Trophoblast cell (in vitro differentiated cells and primary cell): ENCODE measurements at regions not wholly inside any gene's neighbourhood (a gene's known extent, or its start where the extent isn't known, plus 50 kb on each side); places are given as distances from the start of the nearest gene placed in this dataset.

Experiments
- DNase-seq, 2 donors: peaks; one replicate each; pipeline ENCODE4 v3.0.0-alpha.2; 2016
- H2AFZ ChIP-seq: 2 replicates; pipeline ENCODE4 v1.6.1; 2013; ENCODE audit warnings: low read length, moderate library complexity, mild to moderate bottlenecking; ENCODE audit not compliant: insufficient read depth, poor library complexity
- H2AK5ac ChIP-seq: 2 replicates; pipeline ENCODE4 v1.6.1; 2013; ENCODE audit warnings: mild to moderate bottlenecking, low read length
- H2BK120ac ChIP-seq: 2 replicates; pipeline ENCODE4 v1.6.1; 2013; ENCODE audit warnings: low read length, mild to moderate bottlenecking, moderate library complexity; ENCODE audit not compliant: insufficient read depth, poor library complexity
- H2BK12ac ChIP-seq: 2 replicates; pipeline ENCODE4 v1.6.1; 2013; ENCODE audit warnings: mild to moderate bottlenecking, low read length, moderate library complexity
- H2BK5ac ChIP-seq: 2 replicates; pipeline ENCODE4 v1.6.1; 2013; ENCODE audit warnings: low read length, low read depth, moderate library complexity, mild to moderate bottlenecking; ENCODE audit not compliant: poor library complexity
- H3K14ac ChIP-seq: 2 replicates; pipeline ENCODE4 v1.6.1; 2013; ENCODE audit warnings: mild to moderate bottlenecking, low read length
- H3K18ac ChIP-seq: 2 replicates; pipeline ENCODE4 v1.6.1; 2013; ENCODE audit warnings: mild to moderate bottlenecking, low read length
- H3K23ac ChIP-seq: 2 replicates; pipeline ENCODE4 v1.6.1; 2013; ENCODE audit warnings: low read length
- H3K27ac ChIP-seq: 2 replicates; pipeline ENCODE4 v1.5.1; 2013; ENCODE audit warnings: low read depth, mild to moderate bottlenecking, inconsistent platforms, low read length, moderate library complexity
- H3K27me3 ChIP-seq: 2 replicates; pipeline ENCODE4 v1.6.1; 2013; ENCODE audit warnings: inconsistent platforms, mild to moderate bottlenecking, low read length, moderate library complexity; ENCODE audit not compliant: insufficient read depth
- H3K36me3 ChIP-seq, 2 experiments: 1 replicate in 1 of 2; 2 replicates in 1 of 2; pipeline ENCODE4 v1.6.1; 2013; ENCODE audit warnings: low read length in 2 of 2, mild to moderate bottlenecking in 2 of 2, moderate library complexity in 1 of 2; ENCODE audit not compliant: insufficient read depth in 2 of 2, control insufficient read depth in 1 of 2
- H3K4ac ChIP-seq: 2 replicates; pipeline ENCODE4 v1.6.1; 2013; ENCODE audit warnings: low read depth, mild to moderate bottlenecking, low read length, moderate library complexity
- H3K4me1 ChIP-seq, 2 experiments: 1 replicate in 1 of 2; 2 replicates in 1 of 2; pipeline ENCODE4 v1.6.1; 2013; ENCODE audit warnings: low read length in 2 of 2, mild to moderate bottlenecking in 2 of 2, moderate library complexity in 1 of 2; ENCODE audit not compliant: insufficient read depth in 2 of 2, control insufficient read depth in 1 of 2
- H3K4me2 ChIP-seq: 2 replicates; pipeline ENCODE4 v1.6.1; 2013; ENCODE audit warnings: inconsistent platforms, mild to moderate bottlenecking, low read length, moderate library complexity
- H3K4me3 ChIP-seq: 2 replicates; pipeline ENCODE4 v1.5.1; 2013; ENCODE audit warnings: mild to moderate bottlenecking, low read depth, low read length, inconsistent platforms
- H3K79me1 ChIP-seq: one replicate; pipeline ENCODE4 v1.6.1; 2013; ENCODE audit warnings: low read length
- H3K79me2 ChIP-seq: 2 replicates; pipeline ENCODE4 v1.6.1; 2013; ENCODE audit warnings: low read length, mild to moderate bottlenecking; ENCODE audit not compliant: control insufficient read depth, insufficient read depth, poor library complexity
- H3K9ac ChIP-seq: 2 replicates; pipeline ENCODE4 v1.6.1; 2013; ENCODE audit warnings: mild to moderate bottlenecking, low read length
- H3K9me3 ChIP-seq: 2 replicates; pipeline ENCODE4 v1.6.1; 2013; ENCODE audit warnings: low read depth, mild to moderate bottlenecking, control low read depth, inconsistent platforms, low read length; ENCODE audit not compliant: insufficient read depth
- H4K12ac ChIP-seq: 2 replicates; pipeline ENCODE4 v1.6.1; 2013; ENCODE audit warnings: low read depth, mild to moderate bottlenecking, low read length, moderate library complexity
- H4K8ac ChIP-seq: 2 replicates; pipeline ENCODE4 v1.6.1; 2013; ENCODE audit warnings: low read depth, mild to moderate bottlenecking, low read length, moderate library complexity
- H4K91ac ChIP-seq: one replicate; pipeline ENCODE4 v1.6.1; 2013; ENCODE audit warnings: low read depth, mild to moderate bottlenecking, low read length, moderate library complexity
- WGBS: extraction: QIAGEN DNeasy Blood & Tissue Kit; methylation state at CpG from one replicate; pipeline ENCODE4 v1.1.7; 2013; ENCODE audit warnings: missing lambda C conversion rate; ENCODE audit not compliant: insufficient read length, insufficient coverage; ENCODE audit errors: extremely low coverage; 5-methylcytosine and 5-hydroxymethylcytosine counted together

DNA sequence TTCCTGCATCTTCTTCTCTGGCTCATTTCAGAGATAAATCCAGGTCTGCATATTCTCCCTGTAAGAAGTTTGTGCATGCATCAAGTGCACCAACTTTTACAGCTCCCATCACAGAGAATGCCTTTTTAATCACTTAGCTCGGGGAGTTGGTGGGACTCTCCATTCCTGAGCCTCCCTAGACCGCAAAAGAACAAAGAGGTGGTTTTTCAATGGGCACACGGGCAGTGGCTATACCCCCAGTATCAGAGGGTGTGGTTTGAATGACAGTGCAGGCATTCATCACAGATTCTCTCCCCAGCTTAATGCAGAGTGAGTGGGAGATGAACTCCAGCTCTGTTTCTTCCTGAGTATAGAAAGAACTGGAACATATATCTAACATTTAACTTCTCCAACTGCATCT lies 264.7 kb upstream of the NR4A3 start:
- Histone ChIP-seq H3K4me1 (no peaks in the 10 kb centered on the region), H3K36me3 (no peaks in the 10 kb centered on the region), H4K91ac (no peak overlapping the region), H2BK5ac (no peak overlapping the region), H3K27ac (no peak overlapping the region), H4K12ac (no peak overlapping the region), H2BK12ac (no peak overlapping the region), H2AK5ac (no peak overlapping the region), H3K18ac (no peak overlapping the region), H3K27me3 (no peaks in the 10 kb centered on the region), H3K9me3 (no peaks in the 10 kb centered on the region), H2BK120ac (no peak overlapping the region), H3K4me3 (no peak overlapping the region), H3K79me2 (no peaks in the 10 kb centered on the region), H3K23ac (no peak overlapping the region), H3K79me1 (no peaks in the 10 kb centered on the region), H4K8ac (no peak overlapping the region), H3K9ac (no peak overlapping the region), H3K4me2 (no peak overlapping the region), H3K14ac (no peak overlapping the region), H2AFZ (no peak overlapping the region), H3K4ac (no peak overlapping the region)
- no CpG with 5 or more reads among the region's 3 CpGs for WGBS
- DNase-seq = no peak

DNA sequence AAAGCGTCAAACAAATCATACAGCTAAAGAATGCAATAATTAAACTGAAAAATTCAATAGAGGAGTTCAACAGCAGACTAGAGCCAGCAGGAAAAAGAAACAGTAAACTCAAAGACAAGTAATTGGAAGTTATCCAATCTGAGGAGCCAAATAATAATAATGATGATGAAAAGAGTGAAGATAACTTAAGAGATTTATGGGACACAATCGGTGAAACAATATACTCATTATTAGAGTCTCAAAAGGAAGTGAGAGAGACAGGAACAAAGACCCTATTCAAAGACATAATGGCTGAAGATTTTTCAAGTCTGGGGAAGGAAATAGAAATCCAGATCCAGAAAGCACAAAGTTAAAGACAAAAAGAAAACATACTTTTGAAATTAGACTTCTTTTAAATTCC lies 263.9 kb upstream of the NR4A3 start:
- Histone ChIP-seq H4K12ac (no peak overlapping the region), H3K79me2 (no peaks in the 10 kb centered on the region), H3K27me3 (no peaks in the 10 kb centered on the region), H4K91ac (no peak overlapping the region), H3K18ac (no peak overlapping the region), H4K8ac (no peak overlapping the region), H2BK5ac (no peak overlapping the region), H3K27ac (no peak overlapping the region), H2BK12ac (no peak overlapping the region), H3K9me3 (no peaks in the 10 kb centered on the region), H3K4me1 (no peaks in the 10 kb centered on the region), H3K79me1 (no peaks in the 10 kb centered on the region), H2AK5ac (no peak overlapping the region), H3K23ac (no peak overlapping the region), H3K9ac (no peak overlapping the region), H2BK120ac (no peak overlapping the region), H3K4me3 (no peak overlapping the region), H3K36me3 (no peaks in the 10 kb centered on the region), H3K14ac (no peak overlapping the region), H3K4ac (no peak overlapping the region), H2AFZ (no peak overlapping the region), H3K4me2 (no peak overlapping the region)
- DNase-seq = no peak
- no CpG with 5 or more reads among the region's 2 CpGs for WGBS

DNA sequence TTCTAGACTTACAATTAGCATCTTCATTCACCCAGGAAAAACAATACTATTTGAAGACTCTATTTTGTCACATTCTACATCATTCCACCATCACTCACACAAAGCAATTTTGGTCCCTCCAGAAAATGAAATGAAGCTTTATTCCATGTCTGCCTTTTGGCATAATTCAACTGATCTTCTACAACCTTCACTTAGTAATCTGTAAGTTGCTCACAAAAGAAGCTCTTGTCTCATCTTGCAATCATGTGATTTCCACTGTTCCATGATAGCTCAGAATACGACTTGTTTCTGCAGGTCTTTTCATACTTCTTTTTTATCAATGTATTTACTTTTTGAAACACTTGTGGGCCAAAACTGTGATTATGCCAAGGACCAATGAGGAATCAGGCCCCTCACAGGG lies 261.9 kb upstream of the NR4A3 start:
- no peak overlapping the region for H3K4me3 ChIP-seq
- H3K18ac ChIP-seq = no peak overlapping the region
- H3K36me3 ChIP-seq = no peaks in the 10 kb centered on the region
- H2BK5ac ChIP-seq = no peak overlapping the region
- no peak overlapping the region for H4K91ac ChIP-seq
- no peak overlapping the region for H4K8ac ChIP-seq
- no peak overlapping the region for H3K4me2 ChIP-seq
- no peak overlapping the region for H2BK120ac ChIP-seq
- H3K79me2 ChIP-seq = no peaks in the 10 kb centered on the region
- H2AFZ ChIP-seq = no peak overlapping the region
- no peak overlapping the region for H2BK12ac ChIP-seq
- H3K27me3 ChIP-seq = no peaks in the 10 kb centered on the region
- H4K12ac ChIP-seq = no peak overlapping the region
- no peaks in the 10 kb centered on the region for H3K4me1 ChIP-seq
- H3K23ac ChIP-seq = no peak overlapping the region
- no peak overlapping the region for H2AK5ac ChIP-seq
- no peak overlapping the region for H3K9ac ChIP-seq
- DNase-seq = no peak
- no peak overlapping the region for H3K4ac ChIP-seq
- WGBS = no CpG with 5 or more reads among the region's 1 CpG
- no peak overlapping the region for H3K27ac ChIP-seq
- H3K79me1 ChIP-seq = no peaks in the 10 kb centered on the region
- no peaks in the 10 kb centered on the region for H3K9me3 ChIP-seq
- no peak overlapping the region for H3K14ac ChIP-seq

DNA sequence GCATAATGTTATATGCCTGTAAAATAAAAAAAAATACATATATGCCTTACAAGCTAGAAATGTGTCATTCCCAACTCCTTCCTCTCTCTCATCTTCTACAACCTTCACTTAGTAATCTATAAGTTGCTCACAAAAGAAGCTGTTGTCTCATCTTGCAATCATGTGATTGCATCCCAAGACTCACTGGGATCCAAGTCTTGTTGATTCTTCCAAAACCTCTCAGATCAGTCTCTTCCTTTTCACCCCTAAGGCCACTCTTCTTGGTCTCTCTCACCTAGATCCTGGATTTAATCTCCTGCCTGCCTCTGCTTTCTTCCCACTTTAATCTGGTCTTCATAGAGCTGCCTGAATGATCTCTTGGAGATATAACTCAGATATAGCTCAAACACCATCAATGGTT lies 261.1 kb upstream of the NR4A3 start:
- Histone ChIP-seq H3K79me2 (no peaks in the 10 kb centered on the region), H2AK5ac (no peak overlapping the region), H3K18ac (no peak overlapping the region), H3K79me1 (no peaks in the 10 kb centered on the region), H3K4me2 (no peak overlapping the region), H2BK5ac (no peak overlapping the region), H3K23ac (no peak overlapping the region), H3K4me1 (no peaks in the 10 kb centered on the region), H3K36me3 (no peaks in the 10 kb centered on the region), H3K9me3 (no peaks in the 10 kb centered on the region), H3K27ac (no peak overlapping the region), H4K8ac (no peak overlapping the region), H4K12ac (no peak overlapping the region), H3K9ac (no peak overlapping the region), H2BK120ac (no peak overlapping the region), H3K27me3 (no peaks in the 10 kb centered on the region), H2BK12ac (no peak overlapping the region), H2AFZ (no peak overlapping the region), H3K14ac (no peak overlapping the region), H4K91ac (no peak overlapping the region), H3K4me3 (no peak overlapping the region), H3K4ac (no peak overlapping the region)
- no peak for DNase-seq

DNA sequence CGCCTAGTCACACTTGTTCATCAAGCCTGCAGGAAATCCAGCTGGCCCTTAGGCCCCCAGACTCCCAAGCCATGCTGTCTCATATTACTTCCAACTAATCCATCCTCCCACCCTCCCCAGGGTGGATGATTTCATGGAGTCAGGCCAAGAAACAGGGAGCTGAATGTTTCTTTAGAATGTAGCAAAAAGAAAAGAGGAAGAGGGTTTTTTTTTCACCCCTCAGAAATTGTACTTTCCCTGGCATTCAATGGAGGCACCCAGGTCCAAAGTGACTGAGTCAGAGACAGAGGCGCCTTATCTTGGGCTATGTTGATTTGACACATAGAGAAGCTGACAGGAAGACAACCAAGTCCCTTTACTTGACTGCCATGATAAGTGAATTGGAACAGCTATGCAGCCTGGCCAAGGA lies 260.2 kb upstream of the NR4A3 start:
- H3K79me1 ChIP-seq = no peaks in the 10 kb centered on the region
- H4K8ac ChIP-seq = no peak overlapping the region
- H2BK12ac ChIP-seq = no peak overlapping the region
- no peak overlapping the region for H2AFZ ChIP-seq
- no peak overlapping the region for H3K4ac ChIP-seq
- no peak overlapping the region for H2AK5ac ChIP-seq
- H3K18ac ChIP-seq = no peak overlapping the region
- H2BK120ac ChIP-seq = no peak overlapping the region
- no peak overlapping the region for H4K91ac ChIP-seq
- no peak overlapping the region for H4K12ac ChIP-seq
- WGBS = no CpG with 5 or more reads among the region's 2 CpGs
- H3K79me2 ChIP-seq = no peaks in the 10 kb centered on the region
- H3K23ac ChIP-seq = no peak overlapping the region
- no peak for DNase-seq
- no peaks in the 10 kb centered on the region for H3K36me3 ChIP-seq
- no peak overlapping the region for H3K4me2 ChIP-seq
- no peaks in the 10 kb centered on the region for H3K9me3 ChIP-seq
- no peaks in the 10 kb centered on the region for H3K27me3 ChIP-seq
- H2BK5ac ChIP-seq = no peak overlapping the region
- H3K4me3 ChIP-seq = no peak overlapping the region
- H3K14ac ChIP-seq = no peak overlapping the region
- H3K9ac ChIP-seq = no peak overlapping the region
- no peaks in the 10 kb centered on the region for H3K4me1 ChIP-seq
- H3K27ac ChIP-seq = no peak overlapping the region
